ENCODE measurements at regions not wholly inside any gene's neighbourhood (a gene's known extent, or its start where the extent isn't known, plus 50 kb on each side); places are given as distances from the start of the nearest gene placed in this dataset.

DNA sequence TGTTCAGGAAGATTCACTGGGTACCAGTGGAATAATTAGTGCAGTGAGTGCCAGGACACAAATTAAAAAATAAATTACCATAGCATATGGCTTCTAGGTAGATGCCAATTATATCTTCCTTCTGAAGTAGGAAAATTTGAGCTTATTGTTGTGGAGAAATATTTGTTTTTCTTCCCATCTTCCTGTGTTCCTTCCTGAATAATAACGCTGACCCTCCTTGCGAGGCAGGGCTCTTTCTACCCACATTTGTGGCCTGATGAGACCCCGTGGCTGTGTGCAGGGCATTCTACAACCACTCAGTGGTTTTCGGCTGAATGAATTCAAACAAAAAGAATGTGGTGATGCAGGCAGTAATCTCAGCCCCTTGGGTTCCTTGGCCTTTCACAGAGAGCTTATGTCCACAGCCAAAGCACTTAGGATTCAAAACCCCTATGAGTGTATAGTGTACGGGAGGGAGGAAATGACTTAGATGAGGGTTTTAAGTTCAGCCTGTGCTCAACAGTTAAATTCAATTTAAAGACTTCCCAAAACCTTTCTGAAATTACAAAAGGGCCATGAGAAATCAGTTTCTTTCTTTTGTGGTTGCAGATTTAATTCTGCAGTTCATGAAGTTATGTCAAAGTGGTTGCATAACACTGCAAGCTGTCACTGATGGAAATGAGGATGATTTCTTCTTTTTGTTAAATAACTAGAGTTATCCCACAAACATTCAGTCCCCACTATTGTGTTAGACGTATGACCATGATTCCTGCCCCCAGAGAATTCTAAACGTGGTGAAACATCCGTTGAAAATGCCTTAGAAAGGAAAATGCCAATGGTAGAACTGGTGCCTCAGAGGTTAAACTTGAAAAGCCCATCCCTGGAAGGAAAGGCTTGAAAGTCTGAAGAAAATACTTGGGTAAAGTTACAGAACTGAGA, 255.3 kb downstream of the FZD1 start:
- DNase-seq = no peak

DNA sequence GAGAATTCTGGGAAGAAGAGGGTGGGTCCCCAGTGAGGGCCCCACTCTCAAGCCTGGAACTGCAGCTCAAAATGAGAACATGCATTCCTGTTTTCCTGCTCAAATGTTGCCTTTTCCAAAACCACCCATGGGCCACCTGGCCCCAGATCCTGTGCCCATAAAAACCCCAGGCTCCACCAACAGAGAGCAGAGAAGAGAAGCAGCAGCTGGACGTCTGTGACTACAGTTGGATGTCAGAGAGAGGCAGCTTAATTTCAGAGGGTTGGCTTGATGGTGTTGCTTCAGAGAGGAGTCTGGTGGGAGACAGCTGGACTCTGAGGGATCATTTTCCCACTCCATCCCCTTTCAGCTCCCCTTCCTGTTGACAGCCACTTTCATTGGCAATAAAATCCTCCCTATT, 256.4 kb downstream of the FZD1 start:
- DNase-seq = no peak

DNA sequence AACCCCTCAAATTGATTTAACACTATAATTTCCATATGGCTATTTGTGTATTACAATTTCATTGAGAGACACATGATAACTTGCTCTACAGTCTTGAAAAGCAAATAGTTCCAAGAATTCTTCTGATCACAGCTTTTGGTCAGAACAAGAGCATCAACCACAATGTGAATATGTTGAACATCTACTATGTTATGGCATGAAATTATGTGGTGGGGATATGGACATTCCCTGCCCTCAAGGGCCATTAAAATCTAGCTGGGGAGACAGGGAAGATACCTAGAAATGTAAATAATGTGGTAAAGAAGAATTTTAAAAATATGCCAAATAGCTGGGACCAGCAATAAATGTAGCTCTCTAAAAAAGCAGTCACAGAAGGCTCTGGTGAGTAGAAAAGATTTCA, 262.2 kb downstream of the FZD1 start:
- DNase-seq = no peak

DNA sequence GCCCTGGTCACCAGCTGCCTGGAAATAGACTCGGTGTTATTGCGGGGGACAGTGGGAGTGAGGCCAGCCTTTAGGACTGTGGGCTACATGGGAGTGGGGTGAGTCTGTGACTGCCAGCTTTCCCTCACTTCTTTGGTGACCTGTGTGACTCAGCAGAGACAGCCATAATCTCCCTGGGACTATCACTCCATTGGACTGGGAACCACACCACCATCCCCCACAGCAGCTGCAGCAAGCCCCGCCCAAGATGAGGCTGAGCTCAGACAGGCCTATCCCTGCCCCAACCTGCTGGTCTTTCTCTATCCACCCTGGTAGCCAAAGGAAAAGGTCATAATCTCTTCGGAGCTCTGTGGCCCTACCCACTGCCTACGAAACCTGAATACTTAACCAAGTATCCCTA, 263.2 kb downstream of the FZD1 start:
- no peak for DNase-seq

DNA sequence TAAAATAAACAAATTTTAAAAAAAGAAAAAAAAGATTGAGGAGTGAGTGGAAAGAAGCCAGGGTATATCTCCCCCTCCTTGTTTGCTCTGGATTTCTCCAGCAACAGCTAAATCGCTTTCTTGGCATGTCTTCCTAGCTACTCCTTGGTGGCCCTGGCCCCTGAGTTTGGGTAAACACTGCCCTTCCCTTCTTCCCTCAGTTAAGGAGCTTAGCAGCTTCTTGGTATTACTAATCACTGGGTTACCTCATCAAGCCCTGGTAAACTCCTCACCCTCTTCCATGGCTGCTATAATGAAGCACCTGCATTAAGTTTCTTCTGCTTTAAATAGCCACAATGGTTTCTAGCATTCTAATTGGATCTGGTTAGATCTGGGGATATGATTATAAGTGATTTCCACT, 269.8 kb downstream of the FZD1 start:
- no peak for DNase-seq

DNA sequence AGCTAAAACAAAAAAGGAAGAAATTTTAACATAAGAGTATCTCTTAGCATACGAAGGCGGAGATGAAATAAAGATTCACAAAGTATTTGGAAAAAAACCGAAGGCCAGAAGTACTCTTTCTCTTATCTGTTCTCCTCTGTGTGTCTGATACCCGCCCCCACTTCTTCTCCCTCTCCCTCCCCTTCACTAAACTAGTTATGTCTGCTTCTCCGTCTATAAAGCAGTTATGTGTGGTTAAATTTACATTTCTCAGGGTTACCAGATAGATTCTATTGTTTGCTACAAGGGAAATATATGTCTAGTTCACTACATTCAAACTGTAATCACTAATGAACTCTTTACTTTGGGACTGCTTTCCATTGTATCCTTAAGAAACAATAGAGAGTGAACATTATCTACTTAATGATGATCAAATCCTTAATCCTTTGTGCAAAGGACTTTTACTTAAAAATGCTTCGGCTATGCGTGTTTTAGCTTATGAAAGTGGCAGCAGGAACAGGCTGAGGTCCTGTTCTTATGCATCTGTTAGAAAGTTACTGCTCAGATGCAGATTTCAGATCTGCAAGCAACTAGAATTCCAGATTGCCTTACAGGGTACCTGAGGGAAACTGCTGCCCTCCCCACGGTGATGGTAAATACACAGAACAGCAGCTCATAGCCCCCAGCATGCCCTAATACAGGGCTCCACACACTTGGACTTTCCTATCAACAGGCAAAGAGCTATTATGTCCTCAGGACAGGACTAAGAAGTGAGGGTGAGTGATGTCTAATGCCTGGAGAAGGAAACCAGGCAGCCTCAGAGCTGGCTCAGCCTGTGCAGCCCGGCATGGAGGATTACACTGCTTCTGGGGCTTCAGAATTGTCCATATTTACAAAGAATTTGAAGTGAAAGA, 273.3 kb downstream of the FZD1 start:
- no peak for DNase-seq

DNA sequence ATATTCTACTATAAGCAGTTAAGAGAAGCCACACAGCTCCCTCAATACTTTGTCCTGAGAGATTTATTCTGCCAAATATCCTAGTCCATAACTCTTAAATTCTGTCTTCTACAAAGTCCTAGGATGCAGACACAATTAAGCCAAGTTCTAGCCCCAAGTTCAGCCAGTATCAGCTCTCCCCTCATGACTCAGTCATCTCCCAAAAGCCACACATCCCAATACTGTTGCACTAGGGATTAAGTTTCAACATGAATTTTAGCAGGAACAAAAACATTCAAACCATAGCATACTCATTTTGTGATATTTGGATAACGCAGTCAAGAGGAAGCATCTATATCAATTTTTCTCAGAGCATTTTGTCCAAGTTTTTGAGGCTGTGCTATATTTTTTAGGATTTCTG, 277.4 kb downstream of the FZD1 start:
- no peak for DNase-seq

DNA sequence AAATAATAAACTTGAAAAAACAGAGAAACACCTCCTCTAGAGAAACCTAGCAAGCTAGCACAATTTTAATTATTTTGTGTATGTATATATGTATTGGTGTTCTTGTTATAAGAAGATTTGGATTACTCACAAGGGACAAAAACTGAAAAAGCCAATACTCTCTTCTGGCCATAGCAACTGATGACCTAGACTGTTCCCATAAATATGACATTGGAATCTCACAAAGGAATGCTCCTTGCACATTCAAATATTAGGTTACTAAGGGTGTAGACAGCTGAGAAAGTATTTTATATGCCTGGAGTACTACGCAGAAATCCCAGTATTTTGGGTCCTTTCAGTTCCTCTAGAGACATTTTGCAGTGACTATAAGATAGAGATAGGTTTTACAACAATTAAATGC, 279.4 kb downstream of the FZD1 start:
- DNase-seq = no peak

DNA sequence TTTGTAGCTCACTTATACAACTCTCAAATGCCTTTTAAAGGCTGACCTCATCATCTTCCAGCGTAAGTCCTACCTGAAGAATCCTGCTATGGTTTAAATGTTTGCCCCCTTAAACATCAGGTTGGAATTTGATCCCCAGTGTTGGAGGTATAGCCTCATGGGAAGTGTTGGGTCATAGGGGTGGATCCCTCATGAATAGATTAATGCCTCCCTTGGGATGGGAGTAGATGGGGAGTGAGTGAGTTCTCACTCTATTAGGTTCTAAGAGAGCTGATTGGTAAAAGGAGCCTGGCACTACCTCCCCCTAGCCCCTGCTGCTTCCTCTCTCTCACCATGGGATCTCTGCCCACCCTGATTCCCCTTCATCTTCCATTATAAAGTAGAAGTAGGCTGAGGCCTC, 285.6 kb downstream of the FZD1 start:
- DNase-seq = no peak

DNA sequence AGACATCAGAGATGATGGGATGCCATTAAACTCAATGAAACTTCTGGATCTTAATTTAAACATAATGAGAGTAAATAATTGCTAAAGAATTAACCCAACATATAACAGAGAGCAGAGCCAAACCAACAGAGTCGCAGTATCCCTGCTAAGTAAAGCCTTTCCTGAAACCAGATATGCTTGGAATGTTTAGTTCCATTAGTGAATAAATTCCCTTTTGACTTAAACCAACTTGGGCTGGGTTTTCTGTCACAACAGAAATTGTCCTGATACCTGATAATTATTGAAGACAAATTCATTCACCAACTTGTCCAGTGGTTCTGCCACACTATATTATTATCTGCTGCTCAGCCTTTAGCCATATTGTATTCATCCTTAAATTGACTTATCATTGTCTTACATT, 286.7 kb downstream of the FZD1 start:
- DNase-seq = no peak

DNA sequence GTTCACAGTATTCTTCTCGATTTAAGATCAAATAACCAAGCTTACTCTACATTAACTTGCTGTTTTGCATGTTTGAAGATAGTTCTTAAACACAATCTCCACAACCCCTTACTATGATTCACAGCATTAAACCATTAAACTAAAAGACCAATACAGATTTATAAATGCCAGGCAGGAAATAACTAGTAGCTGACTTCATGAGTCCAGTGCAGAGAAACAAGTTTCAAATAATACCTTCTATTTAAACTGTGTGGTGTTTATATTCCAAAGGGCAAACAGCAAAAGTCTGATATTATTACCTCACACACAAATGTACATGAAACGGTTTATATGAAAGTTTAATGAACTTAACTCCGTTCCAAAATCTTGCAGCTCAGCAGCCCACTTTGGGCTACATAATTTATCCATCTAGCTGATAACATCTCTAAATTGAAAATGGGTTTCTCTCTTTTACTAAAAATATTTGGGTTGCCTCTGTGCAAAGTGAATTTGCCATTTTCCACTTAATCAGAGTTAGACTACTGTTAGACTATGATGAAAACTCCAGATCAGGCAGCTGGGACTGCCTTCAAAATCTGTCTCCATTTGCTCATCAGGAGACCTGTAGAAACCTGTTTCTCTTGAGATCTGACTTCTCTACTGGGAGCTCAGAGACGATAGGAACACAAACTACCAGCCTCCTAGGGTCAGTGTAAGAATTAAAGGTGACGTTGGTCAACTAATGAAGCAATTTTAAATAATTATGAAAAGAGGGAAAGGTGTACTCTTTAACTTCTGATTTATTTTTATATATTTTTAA, 287.3 kb downstream of the FZD1 start:
- no peak for DNase-seq

DNA sequence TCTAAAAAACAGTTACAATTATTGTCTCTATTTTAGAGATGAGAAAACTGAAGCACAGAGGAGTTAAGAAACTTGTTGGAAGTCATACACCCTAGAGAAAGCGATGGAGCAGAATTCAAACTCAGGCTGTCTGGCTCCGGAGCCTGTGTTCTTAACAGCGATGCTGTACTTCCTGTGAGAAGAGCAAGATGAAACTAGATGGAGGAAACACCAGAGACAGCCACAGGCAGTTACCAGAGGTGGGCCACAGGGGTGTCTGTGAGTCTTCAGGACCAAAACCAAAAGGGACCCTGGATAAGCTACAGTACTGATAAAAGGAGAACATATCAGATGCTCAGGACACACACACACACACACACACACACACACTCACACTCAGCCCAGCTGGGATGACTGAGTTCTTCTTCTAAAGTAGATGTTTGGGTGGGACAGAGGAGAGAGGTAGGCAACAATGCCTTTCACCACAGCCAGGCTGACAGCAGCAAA, 289.2 kb downstream of the FZD1 start:
- DNase-seq = no peak

DNA sequence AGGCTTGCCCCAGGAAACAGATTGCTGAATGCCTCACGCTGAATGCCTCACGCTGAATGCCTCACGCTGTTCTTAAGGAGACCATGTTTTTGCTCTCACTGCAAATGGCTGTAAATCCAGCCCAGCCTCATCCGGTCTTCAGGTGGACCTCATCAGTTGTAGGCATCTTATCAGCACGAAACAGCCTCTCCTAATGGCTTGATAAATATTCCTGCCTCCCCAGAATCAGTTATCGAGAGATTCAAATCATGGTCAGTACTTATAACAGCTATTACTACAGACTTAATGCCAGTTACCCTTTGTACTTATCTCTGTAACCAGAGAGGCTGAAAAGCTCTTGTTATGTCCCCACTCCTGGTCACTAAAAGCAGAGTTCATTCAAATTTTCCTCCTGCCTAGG, 290.6 kb downstream of the FZD1 start:
- DNase-seq = no peak

DNA sequence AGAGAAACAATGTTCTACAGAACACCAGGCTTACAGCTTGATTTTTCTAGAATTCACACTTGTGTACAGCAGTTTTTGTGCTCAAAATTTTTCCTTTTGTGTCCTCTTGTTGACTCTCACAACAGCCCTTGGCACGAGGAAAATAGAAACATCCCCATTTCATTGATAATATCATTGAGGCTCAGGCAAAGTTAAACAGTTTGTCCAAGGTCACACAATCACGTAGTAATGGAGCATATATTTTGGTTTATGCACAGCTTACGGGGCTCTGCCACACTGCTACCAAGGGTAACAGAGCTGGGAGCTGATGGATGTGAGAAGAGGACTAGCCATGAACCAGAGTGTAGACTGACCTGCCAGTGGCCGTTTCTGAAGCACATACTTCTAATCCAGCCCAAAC, 292.0 kb downstream of the FZD1 start:
- no peak for DNase-seq

DNA sequence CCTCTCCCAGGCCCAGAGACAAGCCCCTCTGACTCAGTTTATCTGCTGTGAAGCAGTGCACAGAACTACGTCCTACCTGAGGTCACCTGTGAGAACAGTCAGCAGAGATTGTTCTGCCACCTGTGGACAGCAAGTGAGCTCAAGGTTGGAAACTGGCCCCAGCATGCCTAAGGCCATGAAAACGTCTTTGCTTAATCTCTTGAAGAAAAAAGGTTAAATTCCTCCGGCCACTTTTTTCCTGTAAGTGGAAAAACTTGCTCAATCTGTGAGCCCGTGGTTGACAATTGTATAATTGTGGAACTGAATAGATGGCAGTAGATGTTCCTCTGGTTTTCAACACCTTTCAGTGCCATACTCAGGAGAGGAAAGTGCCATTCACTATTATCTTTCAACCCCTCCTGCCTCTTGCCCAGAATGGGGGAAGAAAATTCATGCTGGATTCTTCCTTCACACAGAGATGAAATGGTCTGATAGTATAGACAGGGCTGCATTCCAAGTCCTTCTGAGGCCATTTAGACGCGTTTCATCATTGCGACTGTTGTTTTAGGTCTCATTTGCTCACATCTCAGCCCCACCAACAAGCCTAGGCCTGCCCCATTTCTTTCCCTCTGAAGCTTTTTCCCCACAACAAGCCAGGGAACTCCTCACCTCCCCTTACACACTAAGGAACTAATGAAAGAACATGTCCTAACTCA, 292.9 kb downstream of the FZD1 start:
- DNase-seq = no peak

DNA sequence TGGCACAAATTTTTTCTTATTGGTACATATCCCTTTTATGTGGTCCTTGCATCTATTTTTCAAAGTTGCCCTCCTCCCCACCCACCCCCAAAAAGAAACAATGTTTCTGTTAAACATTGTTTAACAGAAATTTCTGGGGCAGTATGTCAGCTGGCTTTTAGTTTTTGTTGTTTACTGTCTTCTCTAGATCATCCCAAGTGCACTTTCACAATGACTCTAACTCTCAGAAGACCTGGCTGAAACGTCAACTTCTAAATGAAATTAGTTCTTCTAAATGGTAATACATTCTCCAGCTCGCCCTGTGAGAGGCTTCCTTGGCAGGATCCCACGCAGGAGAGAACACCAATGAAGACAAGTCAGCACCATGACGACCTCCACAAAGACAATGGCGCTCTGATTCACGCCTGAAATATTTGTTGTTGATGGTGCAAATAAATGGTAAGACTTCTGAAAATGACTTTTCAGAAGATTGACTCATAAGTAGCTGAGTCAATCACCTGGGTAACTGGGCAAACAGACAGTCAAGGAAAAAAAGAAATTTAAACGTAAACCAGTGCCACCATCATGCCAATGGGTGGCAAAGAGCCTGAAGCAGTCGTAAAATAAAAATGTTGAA, 293.7 kb downstream of the FZD1 start:
- no peak for DNase-seq

DNA sequence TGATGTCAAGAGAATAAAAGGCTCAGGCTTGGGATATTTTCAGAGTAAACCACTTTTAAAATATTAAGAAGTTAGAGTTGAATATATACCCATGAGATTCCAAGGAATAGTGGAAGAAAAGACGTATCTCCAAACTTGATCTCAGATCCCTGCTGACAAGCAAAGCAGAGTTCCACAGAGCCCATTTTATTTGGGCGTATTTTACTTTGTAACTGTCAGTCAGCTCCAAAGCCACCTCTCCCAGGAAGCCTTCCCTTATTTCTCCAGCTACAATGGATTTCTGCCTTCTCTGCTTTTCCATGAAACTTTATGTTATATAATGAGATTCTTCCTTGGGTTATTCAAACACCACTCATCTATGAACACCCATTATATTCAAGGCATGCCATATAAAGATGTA, 295.7 kb downstream of the FZD1 start:
- DNase-seq = no peak

DNA sequence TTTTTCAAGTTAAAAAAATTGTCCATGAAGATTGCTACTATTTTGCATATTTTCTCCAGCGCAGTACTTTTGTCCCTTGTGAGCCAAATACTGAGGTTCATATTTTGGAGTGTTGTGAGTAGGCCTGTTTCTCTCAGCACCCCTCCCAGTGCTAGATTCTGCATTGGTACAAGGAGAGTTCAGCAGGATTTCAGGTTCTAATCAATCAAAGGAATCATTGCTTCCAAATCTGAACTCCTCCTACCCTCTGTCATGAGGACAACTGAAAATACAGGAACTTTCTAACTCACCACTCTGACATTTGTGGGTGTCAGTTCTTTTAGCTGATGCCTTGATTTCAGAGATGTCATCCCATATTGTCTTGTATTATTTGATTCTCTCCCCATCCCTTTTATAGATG, 299.9 kb downstream of the FZD1 start:
- DNase-seq = no peak

DNA sequence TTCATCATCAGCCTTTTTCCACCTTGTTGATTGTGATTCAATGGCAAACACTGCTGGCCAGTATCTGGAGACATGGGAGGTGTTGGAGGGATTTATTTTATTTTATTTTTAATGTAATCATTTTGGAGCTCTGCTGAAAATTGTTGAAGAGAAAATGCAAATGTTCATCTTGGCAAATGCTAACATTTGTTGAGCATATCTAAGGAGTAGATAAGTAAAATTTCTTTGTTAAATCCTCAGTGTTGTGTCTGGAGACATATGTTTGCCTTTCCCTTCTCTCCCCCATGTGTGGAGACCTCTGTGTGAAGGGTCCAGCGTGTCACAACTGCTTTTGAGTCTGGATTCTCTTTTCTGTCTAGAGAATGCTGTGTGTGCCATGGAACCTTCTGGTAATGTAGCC, 300.3 kb downstream of the FZD1 start:
- DNase-seq = no peak

DNA sequence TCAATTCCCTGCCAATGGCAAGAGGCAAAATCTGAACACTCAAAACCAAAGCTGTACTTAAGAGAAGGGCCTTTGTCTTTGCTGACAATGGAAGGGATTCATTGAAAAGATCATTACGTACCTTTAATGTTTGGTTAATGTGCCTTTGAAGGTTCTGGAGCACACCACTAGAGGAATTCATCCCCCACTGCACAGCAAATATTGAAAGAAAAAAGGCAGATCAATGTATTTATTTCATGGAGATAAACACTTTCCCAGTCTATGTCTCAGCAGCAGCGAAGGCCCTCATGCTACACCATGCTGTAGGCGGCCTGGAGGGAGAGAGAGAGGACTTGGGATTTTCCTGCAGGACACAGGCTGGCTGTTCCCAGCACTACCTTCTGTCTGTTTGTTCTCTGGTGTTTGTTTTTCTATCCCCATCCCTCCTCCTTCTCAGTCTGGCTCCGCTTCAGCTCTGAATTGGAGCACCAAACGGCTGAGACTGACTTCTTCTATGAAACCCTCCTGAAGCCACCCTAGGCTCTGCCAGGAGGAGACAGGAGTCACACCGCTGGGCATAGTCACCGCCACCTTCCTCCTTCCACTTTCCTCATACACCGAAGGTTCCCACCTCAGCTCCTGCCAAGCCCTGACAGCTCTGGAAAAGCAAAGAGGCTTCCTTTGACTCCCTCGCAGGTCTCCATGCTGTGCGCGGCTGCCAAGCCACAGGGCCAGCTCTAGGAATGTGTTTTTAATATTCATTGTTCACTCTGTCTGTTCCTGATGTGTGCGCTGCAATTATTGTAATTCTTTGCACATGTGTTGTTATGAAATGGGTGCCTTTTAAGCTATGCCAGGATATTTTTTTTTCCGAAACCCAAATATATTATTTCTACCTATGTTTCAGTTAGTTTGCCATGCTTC, 301.5 kb downstream of the FZD1 start:
- DNase-seq = no peak
